HG03175 (cell line): ENCODE measurements at regions not wholly inside any gene's neighbourhood (a gene's known extent, or its start where the extent isn't known, plus 50 kb on each side); places are given as distances from the start of the nearest gene placed in this dataset.

Experiments
- ATAC-seq: cut with Tn5 transposase; IDR thresholded peaks from one replicate; pipeline ENCODE4 v1.9.1; 2021; ENCODE audit warnings: mild to moderate bottlenecking, moderate library complexity; ENCODE audit not compliant: unreplicated experiment

DNA sequence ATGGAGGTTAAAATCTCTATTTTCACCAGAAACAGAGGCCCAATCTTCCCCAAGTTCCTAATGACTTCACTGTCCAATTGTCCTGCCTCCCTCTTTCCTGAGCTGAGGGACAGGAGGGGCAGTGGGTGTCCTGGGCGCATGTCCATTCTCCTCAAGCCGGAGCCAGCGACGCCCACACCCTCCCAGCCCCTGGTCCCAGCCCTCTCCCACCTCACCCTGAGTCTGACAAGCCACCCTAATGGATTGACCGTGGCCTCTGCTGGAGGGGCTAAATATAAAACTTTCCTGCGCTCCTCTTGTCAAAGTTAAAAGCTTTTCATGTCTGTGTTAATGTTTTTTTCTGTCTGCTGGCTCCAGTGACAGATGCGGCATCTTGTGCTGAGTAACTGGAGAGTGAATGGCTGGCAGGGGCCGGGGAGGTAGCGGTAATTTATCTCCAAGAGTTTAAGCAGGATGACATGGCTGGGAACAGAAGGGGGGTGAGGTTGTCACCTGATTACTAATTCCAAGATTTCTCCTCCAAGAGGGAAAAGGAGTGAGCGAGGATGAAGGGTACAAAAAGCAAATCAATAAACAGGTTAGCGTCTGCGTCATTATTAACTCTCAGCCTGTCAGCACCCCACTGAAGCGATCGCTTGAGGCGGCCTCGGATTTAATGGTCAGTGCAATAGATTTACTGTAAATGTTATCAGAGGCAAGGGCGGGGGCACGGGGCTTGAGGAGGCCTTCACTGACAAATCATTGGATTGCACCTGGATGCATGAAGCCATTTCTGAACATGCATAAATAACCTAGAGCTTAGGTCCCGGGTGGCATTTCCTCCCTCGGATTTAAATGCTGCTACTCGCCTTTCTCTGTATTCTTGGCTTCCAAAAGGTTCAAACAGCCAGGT lies 118.1 kb upstream of the MAFB start:
- no peak for ATAC-seq

DNA sequence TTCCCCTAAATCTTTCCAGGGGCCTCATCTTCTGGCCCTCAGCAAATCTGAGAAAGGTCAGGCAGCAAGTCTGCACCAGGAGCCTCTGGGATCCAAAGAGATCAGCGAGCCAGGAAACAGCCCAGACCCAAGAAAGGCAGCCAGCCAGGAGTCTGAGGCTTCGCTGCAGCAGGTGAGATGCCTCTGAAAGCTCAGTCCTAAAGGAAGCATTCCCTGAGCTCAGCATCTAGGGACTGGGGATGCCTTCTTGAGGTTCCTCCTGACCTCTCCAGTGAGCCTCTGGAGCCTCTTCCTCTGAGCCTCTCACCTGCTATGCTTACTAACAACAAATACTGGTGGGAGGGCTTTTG lies 118.8 kb upstream of the MAFB start:
- ATAC-seq = no peak

DNA sequence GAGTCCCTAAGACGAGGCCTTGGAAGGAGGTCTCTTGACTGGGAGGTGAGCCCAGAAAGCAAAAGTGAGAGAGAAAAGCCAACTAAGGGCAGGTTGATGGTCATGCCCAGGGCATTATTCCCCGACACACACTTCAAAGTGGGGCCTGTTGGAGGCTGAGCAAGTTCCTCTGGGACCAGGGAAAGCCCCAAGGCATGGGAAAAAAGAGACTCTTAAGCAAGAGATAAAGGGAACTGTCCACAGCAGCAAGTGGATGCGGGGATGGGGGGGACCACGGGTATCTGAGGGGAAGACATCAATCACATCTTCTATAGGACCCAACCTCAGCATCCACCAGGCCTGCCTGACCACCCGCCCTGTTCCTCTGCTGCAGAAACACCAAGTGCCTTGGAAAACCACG lies 119.9 kb upstream of the MAFB start:
- ATAC-seq = no peak

DNA sequence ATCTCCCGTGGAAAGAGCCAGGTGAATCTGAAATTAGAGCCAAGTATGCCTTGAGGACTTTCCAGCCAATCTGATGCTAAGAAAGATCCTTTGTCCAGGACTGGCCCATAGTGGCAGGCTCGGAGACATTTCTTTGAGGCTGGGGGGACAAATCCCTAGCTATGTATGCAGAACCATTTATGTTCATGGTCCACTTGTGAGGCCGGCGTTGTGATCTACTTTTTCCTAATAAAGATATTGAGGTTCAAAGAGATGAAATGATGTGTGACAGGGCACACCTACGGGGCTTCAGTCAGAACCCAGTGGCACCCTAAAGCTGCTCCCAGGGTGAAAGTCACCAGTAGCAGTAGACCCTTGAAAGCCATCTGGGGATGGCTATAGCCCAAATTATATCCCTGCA lies 120.3 kb upstream of the MAFB start:
- no peak for ATAC-seq

DNA sequence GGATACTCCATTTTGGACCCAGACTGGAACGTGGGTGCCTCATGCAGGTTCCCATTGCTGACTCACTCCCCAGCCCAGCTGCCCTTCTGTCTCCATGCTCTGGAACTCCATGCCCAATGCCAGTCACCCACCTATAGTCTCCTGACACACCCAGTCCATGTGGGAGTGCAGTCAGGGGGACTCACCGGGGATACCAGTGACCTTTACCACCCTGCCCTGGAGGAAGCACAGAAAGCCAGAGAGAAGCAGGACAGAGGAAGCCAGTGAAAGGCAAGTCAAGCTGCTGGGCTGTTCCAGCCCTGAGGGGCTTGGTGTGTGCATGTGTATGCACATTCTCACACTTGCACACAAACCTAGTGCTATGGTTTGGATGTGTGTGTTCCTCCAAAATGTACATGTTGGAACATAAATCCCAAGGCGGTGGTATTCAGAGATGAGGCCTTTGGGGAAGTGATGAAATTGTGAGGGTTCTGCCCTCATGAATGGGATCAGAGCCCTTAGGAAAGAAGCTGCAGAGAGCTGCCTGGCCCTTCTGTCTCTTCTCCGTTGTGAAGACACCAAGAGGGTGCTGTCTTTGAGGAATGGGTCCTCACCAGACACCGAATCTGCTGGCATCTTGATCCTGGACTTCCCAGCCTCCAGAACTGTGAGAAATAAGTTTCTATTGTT lies 121.4 kb upstream of the MAFB start:
- ATAC-seq = no peak

DNA sequence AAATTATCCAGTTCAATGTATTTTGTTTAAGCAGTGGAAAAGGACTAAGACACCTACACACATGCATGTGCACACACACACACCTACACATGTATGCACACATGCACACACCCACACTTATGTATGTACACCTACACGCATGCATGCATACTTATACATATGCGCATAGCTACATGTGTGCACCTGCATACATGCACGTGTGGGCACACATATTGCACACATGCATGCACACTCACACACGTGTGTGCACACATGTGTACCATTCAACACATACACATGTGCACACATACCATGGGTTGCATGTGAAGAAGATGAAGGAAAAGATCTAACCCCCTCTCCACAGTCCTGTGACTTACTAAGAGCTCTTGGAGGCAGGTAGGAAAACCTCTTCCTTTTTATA lies 122.0 kb upstream of the MAFB start:
- no peak for ATAC-seq

DNA sequence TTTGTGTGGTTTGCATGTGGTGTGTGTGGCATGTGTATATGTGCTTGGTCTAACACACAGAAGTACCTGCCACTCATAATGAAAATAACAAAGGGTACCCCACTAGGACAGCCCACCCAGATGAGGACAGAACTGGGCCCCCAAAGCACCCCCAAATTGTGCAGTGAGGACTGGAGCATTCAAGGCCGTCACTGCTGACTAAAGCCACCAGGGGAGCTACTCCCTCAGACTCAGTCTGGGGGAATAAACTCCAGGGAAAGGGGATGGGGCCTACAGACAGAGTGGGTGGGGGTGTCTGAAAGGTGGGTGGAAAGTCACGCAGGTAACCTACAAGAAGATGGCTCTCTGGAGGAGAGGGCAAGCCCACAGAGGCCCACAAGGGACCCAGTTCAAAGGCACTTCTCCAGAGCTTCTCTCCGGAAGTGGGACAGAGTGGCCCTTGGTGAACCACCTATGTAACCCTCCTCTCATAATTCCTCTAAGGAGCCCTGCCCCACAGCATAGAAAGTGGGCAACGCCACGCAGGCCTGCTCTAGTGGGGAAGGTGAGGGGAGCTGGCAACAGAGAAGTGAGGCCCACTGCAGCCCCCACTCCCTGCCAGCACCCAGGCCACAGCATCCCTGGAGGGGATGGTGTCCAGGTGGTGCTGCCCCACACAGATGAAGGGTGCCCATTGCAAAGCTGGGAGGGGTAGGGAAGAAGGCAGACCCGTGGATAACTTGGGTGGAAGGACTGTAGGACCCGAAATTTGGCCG lies 122.8 kb upstream of the MAFB start:
- no peak for ATAC-seq

DNA sequence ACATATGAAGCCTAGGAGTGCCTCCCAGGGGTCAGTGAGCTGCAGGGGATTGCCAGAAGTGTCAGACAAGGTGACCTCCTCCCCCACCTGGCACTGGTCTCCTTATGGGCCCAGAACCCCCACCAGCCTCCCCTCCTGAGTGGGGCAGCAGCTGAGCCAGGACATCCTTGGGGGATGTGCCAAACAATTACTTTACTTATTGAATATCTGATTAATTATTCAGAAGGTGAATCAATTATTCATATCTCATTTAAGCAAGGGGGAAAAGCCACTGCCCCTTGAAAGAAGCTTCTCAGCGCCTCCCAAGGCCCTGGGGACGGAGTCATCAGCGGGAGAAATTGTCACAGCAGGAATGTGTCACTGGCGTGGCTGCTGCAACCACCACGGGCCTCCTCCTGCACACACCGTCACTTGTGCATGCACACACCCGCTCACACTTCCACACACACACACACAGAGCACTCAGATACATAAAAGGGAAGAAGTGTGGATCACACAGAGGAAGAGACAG lies 123.4 kb upstream of the MAFB start:
- ATAC-seq = no peak

DNA sequence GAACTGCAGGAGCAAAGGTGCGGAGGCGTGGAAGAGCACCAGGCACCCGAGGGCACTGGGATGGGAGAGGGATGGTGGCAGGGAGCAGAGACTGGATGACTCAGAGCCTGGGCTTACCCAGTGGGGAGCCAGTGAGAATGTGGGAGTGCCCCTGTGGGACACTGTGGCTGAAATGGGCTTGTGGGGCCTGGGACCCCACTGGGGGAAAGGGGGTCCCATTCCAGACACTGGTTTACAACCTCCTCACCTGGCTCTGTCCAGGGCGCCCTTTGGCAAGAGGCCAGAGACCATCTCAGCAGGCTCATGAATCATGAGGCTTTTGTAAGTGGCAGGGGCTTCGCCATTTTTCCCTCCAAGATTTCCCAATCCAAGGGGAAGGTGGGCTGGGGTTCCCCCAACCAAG lies 124.0 kb upstream of the MAFB start:
- no peak for ATAC-seq

DNA sequence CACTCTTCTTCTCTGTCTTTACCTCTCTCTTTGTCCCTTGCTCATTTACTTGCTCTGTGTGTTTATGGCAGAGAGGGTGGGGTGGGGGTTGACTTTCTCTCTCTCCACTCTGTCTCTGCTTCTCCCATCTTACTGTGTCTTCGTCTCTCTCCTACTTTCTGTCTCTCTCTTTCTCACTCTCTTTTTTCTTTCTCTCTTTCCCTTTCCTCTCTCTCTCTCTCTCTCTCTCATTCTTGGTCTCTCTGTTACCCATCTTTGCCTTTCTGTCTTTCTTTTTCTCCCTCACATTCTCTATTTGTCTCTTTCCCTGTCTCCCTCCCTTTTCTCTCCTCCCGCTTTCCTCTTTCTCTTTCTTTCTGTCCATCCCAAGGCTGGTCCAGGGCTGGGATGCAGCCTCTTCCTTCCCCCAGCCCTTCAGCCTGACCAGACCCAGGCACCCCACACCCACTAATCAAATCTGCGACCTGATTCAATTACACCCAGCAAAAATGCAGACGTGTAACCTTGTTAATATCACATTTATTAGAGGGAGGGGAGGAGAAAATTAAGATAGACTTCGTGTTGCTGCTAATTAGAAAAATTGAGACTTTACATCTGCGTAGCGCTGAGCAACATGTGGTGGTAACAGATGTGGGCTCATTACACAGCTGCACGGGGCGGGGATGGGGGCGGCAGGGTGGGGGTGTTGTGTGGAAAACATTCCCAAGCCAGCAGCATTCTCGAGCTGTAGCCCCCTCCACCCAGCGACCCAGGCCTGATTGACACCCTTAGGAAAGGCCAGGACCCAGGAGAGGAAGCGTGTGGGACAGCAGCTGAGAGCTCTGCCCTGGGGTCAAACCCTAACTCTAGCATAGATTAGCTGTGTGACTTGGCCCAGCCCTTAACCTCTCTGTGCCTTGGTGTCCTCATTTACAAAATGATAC lies 124.9 kb upstream of the MAFB start:
- ATAC-seq = no peak

DNA sequence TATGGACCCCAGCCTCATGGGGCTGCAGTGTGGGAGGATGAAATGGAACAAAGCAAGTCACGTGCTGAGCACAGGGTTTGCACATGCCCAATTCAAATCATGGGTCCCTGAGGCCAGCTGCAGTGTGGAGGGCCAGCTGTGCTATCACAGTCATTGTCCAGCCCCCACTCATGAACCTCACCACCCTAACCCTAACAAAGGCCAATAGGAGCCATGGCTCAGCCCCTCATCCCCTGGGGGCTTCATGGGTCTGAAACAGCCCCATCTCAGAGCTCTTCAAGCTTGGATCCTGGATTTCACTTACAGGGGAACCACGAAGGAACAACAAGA lies 125.6 kb upstream of the MAFB start:
- ATAC-seq = no peak

DNA sequence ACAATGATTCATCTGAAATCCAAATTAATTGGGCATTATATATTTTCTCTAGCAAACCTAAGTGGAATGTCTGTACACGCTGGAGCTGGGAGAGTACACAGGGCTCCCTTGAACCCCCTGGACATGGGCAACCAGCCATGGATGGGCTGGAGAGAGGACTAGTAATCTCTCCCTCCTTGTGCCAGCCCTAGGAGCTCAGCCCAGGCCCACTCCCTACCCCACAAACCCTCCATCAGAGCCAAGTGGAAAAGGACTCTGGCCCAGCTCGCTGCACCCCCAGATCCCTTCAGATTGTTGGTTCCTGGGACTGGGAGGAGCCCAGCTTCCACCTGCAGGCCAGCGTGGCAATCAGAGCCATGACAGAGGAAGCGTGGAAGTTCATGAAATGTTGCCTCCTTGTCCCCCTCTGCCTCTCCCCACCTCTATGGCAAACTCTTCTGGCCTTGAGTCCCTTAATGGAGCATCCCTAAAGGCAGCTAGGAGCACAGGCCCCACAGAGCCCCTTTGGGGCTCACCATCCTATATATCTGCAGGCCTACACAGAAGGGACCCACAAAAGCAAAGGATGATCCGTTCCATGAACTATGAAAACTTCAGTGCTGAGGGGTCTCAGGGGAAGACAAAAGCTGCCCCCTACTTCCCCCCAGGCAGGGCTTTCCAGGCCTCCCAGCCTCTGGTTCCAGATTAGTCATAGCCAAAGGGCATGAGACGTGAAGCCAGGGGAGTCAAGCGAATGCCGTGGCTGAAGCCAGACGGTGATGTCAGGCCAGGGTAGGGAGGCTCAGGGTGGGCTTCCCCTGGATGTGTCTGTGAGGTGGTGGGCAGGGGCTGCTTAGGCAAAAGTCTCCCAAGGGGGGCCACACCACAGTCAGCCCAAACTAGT lies 126.4 kb upstream of the MAFB start:
- ATAC-seq = no peak

DNA sequence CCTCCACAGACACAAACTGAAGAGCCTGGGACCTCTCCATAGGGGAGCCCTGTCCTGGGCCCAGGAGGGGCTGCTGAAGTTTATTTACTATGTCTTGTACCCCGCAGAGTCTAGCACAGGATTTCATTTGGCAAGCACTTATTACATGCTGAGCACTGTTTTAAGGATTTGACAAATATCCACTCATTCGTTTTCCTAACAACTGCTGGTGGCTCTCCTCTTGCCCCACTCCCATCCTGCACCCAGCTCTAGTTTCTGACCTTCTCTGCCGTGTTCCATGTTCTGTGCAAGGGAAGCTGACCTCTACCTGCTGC lies 127.0 kb upstream of the MAFB start:
- no peak for ATAC-seq

DNA sequence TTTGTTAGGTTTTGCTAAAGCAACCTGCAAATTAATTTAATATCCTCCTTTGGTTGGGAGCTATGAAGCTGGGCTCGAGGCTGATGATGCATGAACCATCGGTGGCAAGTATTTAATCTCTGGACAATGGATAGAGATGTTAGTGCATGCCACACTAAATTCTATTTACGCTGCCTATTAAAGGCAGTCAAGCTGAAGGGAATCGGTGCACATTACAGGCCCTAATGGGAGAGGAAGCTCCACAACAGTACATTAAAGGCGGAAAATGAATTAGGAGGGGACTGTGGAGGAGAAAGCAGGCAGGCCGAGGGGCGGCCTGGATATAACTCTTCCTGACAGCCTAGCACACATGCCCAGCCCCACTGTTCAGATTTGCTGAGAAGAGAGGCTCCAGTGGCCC lies 132.4 kb upstream of the MAFB start:
- ATAC-seq = no peak

DNA sequence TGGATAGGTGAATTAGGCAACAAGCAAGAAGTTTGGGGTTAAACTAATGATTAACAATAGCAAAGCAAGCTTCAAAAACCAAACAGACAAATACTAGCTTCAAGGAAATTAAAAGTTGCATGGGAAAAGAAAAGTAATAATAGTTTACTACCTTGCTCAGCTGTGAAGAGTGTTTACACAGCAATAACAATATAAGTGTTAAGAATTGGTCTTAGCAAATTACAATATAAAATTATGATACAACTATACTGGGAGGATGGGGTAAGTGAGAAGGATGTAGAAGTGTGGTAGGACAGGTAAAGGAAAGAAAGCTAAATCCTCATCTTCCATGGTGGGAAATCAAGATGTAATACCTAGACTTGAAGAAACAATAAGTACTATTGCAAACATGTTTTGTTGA lies 137.7 kb upstream of the MAFB start:
- ATAC-seq = no peak

DNA sequence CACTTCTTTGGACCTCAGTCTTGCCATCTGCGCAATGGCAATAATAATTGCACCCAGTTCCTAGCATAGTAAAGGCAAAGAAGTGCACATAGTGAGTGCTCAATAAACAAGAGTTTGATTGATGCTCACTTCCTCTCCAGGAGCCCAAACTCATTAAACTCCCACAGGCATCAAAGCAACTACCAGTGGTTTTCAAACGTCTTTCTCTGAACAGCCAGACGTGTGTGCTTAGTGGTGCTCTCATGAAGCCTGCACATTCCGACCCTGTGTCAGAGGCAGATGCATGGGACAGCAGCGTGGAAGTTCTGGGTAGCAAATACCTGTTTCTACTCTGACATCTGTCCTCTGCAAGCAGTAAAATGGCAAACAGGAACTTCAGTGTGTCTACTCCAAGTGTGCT lies 146.3 kb upstream of the MAFB start:
- ATAC-seq = no peak

DNA sequence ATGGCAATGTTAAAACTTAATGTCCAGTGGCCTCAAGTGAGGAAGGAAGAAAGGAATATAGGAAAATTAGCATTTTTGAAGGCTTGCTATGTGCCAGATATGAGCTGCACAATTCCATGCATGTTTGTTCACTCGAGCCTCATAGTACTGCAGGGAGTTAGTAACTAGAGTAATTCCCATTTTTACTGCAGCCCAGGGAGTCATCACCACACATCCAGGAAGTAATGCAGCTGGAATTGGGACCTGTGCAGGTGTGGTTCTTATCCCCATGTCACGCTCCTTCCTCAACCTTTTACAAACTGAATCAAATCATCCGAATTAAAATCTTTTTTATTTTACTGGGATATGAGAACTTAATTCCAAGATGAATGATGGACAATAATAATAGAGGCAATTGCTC lies 149.5 kb upstream of the MAFB start:
- ATAC-seq = no peak

DNA sequence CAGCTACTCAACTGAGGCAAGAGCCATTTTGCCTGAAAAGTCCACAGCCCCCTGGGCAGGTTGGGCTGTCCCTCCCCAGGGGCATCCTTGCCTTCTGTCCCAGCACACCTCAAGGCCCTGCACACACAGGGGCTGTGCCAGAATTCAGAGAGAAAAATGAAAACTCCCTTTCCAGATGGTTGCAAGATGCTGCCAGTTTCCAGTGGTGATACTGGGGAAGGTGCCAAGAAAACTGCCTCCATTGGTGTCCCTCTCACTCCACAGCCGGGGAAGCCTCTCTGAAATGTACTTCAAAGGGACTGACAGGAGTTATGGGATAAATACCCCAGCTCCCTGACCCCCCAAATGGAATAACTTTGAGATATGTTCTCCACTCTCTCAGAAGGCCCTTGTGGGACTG lies 154.2 kb upstream of the MAFB start:
- ATAC-seq = no peak

DNA sequence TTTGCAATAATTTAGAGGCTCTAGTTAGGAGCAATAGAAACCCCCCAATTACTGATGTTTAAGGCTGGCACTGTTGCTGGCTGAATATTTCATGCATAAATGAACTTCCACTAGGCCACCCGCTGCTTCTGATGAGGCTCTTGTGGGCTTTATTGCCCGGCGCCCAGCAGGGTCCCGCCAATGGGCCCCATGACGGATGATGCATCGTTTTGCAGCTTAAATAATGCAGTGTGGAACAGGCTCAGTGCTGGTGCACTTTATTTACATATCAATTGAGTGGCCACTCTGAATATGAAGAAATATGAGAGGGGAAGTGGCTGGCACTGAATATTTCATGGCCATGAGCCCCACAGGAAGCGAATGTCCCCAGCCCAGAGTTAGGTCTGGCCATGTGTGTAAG lies 155.3 kb upstream of the MAFB start:
- no peak for ATAC-seq

DNA sequence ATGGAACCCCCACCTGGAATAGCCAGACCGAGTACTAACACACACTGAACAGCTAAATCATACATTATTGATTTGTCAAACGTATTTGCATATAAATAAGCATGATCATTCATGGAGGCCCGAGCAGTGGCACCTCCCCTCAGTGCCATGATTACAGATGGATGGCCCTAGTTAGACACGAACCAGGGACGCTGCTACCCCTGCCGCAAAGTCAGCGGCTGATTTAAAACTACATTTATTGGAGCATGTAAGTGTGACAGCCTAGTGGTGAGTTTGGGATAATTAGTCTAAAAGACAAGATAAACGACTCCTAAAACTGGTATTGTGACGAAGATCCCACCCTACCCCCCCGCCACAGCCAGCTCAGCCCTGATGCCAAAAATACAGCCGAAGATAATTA lies 159.1 kb upstream of the MAFB start:
- ATAC-seq = no peak
